ENCODE measurements at regions not wholly inside any gene's neighbourhood (a gene's known extent, or its start where the extent isn't known, plus 50 kb on each side); places are given as distances from the start of the nearest gene placed in this dataset.

GRCh38 chr10:125343118-125343925, 183.0 kb upstream of the CTBP2 start:
- no peaks in the 10 kb centered on the region for H3K36me3 ChIP-seq
- DNase-seq = no peak
- H3K27ac ChIP-seq = no peak overlapping the region
- 49% methylated on average over 10 of the region's 10 CpGs for WGBS (ENCODE audit: insufficient coverage, low coverage, low lambda C conversion rate, missing lambda C conversion rate)
- ATAC-seq = peak in 3 of 4 donors; percentile 35 to 45 (median 40)
- TF ChIP-seq POLR2A (IDR thresholded peaks at IDR 0.05) = no peak
- TF ChIP-seq CTCF (IDR thresholded peaks at IDR 0.05) = peak; percentile 35 to 54 (median 48)
- no peaks in the 10 kb centered on the region for H3K9me3 ChIP-seq
- H3K27me3 ChIP-seq = no peaks in the 10 kb centered on the region
- H3K4me3 ChIP-seq = no peak overlapping the region
- H3K4me1 ChIP-seq = no peaks in the 10 kb centered on the region
- intact Hi-C loops (cut with DNase I) = no loop called here

GRCh38 chr10:125341611-125342010, 181.2 kb upstream of the CTBP2 start:
- H3K36me3 ChIP-seq = no peaks in the 10 kb centered on the region
- no peaks in the 10 kb centered on the region for H3K27me3 ChIP-seq
- ATAC-seq (no peak), DNase-seq (no peak)
- H3K4me3 ChIP-seq = no peak overlapping the region
- H3K9me3 ChIP-seq = no peaks in the 10 kb centered on the region
- no peaks in the 10 kb centered on the region for H3K4me1 ChIP-seq
- 40% methylated on average over 5 of the region's 5 CpGs for WGBS (ENCODE audit: insufficient coverage, low coverage, low lambda C conversion rate, missing lambda C conversion rate)
- intact Hi-C loops (cut with DNase I) = no loop called here
- no peak for TF ChIP-seq POLR2A (IDR thresholded peaks at IDR 0.05)
- TF ChIP-seq CTCF (IDR thresholded peaks at IDR 0.05) = no peak
- H3K27ac ChIP-seq = no peak overlapping the region

GRCh38 chr10:125340903-125341302, 180.5 kb upstream of the CTBP2 start:
- H3K36me3 ChIP-seq = no peaks in the 10 kb centered on the region
- intact Hi-C loops (cut with DNase I) = no loop called here
- WGBS (ENCODE audit: insufficient coverage, low coverage, low lambda C conversion rate, missing lambda C conversion rate) = 40% methylated on average over 3 of the region's 4 CpGs
- no peak for DNase-seq
- no peaks in the 10 kb centered on the region for H3K9me3 ChIP-seq
- no peak for TF ChIP-seq CTCF (IDR thresholded peaks at IDR 0.05)
- no peak for TF ChIP-seq POLR2A (IDR thresholded peaks at IDR 0.05)
- ATAC-seq = no peak
- H3K27me3 ChIP-seq = no peaks in the 10 kb centered on the region
- H3K4me3 ChIP-seq = no peak overlapping the region
- no peaks in the 10 kb centered on the region for H3K4me1 ChIP-seq
- no peak overlapping the region for H3K27ac ChIP-seq

- ATAC-seq (no peak), DNase-seq (no peak)
- 41% methylated on average over 3 of the region's 5 CpGs for WGBS (ENCODE audit: insufficient coverage, low coverage, low lambda C conversion rate, missing lambda C conversion rate)
- Histone ChIP-seq H3K4me3 (no peak overlapping the region), H3K4me1 (no peaks in the 10 kb centered on the region), H3K36me3 (no peaks in the 10 kb centered on the region), H3K27me3 (no peaks in the 10 kb centered on the region), H3K9me3 (no peaks in the 10 kb centered on the region), H3K27ac (no peak overlapping the region)
- TF ChIP-seq POLR2A (IDR thresholded peaks at IDR 0.05) = no peak
- TF ChIP-seq CTCF (IDR thresholded peaks at IDR 0.05) = no peak
- intact Hi-C loops (cut with DNase I) = no loop called here
These were observed 177.1 kb upstream of the CTBP2 start for GRCh38 chr10:125337510-125337909.

All from right lobe of liver (tissue), 6 donors.